ENCODE measurements at regions not wholly inside any gene's neighbourhood (a gene's known extent, or its start where the extent isn't known, plus 50 kb on each side); places are given as distances from the start of the nearest gene placed in this dataset.

DNA sequence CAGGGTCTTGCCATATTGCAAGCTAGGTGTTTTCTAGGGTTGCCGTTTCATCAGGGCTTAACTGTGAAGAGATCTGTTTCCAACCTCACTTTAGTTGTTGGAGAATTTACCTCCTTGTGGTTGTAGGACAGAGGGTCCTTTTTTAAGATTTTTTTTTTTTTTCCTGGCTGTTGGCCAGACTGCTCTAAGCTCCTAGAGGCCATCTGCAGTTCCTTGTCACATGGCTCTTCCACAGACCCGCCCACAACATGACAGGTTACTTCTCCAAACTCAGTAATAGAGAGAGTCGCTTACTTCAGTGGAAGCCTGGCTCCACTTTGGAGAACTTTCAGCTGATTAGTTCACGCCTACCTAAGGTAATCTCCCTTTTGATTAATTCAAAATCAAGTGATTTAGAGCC lies 543.7 kb downstream of the DMRTA1 start:
- Histone ChIP-seq H3K36me3 (no peaks in the 10 kb centered on the region), H3K27me3 (no peaks in the 10 kb centered on the region), H3K79me2 (ENCODE audit: low read depth) (no peaks in the 10 kb centered on the region), H3K9me3 (ENCODE audit: low read depth) (no peaks in the 10 kb centered on the region), H3K4me3 (no peak overlapping the region), H3F3A (ENCODE audit: low read depth) (no peaks in the 10 kb centered on the region), H2AFZ (replicated peaks) (no peak overlapping the region), H3K9ac (no peak overlapping the region), H3K4me2 (no peak overlapping the region), H3K4me1 (no peaks in the 10 kb centered on the region), H3K27ac (no peak overlapping the region), H4K20me1 (ENCODE audit: low read depth) (no peaks in the 10 kb centered on the region)
- H3K4me1 Mint-ChIP-seq = no peaks in the 10 kb centered on the region
- no peaks in the 10 kb centered on the region for H3K9me3 Mint-ChIP-seq
- DNase-seq (ENCODE audit: low spot score) = no peak
- no peaks in the 10 kb centered on the region for H3K36me3 Mint-ChIP-seq
- no peak overlapping the region for H3K27ac Mint-ChIP-seq
- no peak for TF ChIP-seq EZH2 (IDR thresholded peaks at IDR 0.05)
- TF ChIP-seq, protein P1, sequence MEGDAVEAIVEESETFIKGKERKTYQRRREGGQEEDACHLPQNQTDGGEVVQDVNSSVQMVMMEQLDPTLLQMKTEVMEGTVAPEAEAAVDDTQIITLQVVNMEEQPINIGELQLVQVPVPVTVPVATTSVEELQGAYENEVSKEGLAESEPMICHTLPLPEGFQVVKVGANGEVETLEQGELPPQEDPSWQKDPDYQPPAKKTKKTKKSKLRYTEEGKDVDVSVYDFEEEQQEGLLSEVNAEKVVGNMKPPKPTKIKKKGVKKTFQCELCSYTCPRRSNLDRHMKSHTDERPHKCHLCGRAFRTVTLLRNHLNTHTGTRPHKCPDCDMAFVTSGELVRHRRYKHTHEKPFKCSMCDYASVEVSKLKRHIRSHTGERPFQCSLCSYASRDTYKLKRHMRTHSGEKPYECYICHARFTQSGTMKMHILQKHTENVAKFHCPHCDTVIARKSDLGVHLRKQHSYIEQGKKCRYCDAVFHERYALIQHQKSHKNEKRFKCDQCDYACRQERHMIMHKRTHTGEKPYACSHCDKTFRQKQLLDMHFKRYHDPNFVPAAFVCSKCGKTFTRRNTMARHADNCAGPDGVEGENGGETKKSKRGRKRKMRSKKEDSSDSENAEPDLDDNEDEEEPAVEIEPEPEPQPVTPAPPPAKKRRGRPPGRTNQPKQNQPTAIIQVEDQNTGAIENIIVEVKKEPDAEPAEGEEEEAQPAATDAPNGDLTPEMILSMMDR (IDR thresholded peaks at IDR 0.05) = no peak
- TF ChIP-seq EZH2phosphoT487 (IDR thresholded peaks at IDR 0.05) = no peak
- no peaks in the 10 kb centered on the region for H3K27me3 Mint-ChIP-seq (ENCODE audit: insufficient read depth, low read depth)
- no peak overlapping the region for H3K4me3 Mint-ChIP-seq

DNA sequence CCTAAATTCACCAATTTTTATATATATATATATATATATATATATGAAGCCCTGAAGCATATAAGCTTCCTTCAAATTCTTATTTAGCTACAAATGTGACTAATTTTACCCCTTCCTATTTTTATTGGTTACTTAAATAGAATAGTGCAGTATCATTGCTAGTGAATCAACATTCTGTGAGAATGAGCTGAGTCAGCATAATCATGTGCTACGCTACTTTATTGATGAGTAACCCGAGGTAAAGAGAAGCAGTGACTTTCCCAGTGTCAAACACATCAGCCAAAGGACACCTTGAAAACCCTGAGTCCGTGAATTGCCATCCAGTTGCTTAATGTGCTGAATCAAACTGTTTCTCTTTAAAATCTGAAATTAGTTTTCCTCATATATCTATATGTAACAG lies 546.2 kb downstream of the DMRTA1 start:
- Histone ChIP-seq H3F3A (ENCODE audit: low read depth) (no peaks in the 10 kb centered on the region), H3K9me3 (ENCODE audit: low read depth) (peaks cover 2% of the 10 kb centered on the region), H3K4me1 (no peaks in the 10 kb centered on the region), H4K20me1 (ENCODE audit: low read depth) (no peaks in the 10 kb centered on the region), H2AFZ (replicated peaks) (no peak overlapping the region), H3K27me3 (no peaks in the 10 kb centered on the region), H3K4me3 (no peak overlapping the region), H3K79me2 (ENCODE audit: low read depth) (no peaks in the 10 kb centered on the region), H3K9ac (no peak overlapping the region), H3K4me2 (no peak overlapping the region), H3K27ac (no peak overlapping the region), H3K36me3 (no peaks in the 10 kb centered on the region)
- Mint-ChIP-seq H3K4me1 (no peaks in the 10 kb centered on the region), H3K27ac (no peak overlapping the region), H3K27me3 (ENCODE audit: insufficient read depth, low read depth) (no peaks in the 10 kb centered on the region), H3K9me3 (peaks cover 7% of the 10 kb centered on the region), H3K4me3 (no peak overlapping the region), H3K36me3 (no peaks in the 10 kb centered on the region)
- no peak for DNase-seq (ENCODE audit: low spot score)
- TF ChIP-seq EZH2 (IDR thresholded peaks at IDR 0.05) (no peak), EZH2phosphoT487 (IDR thresholded peaks at IDR 0.05) (no peak)
- TF ChIP-seq, protein P1 (IDR thresholded peaks at IDR 0.05) = no peak

DNA sequence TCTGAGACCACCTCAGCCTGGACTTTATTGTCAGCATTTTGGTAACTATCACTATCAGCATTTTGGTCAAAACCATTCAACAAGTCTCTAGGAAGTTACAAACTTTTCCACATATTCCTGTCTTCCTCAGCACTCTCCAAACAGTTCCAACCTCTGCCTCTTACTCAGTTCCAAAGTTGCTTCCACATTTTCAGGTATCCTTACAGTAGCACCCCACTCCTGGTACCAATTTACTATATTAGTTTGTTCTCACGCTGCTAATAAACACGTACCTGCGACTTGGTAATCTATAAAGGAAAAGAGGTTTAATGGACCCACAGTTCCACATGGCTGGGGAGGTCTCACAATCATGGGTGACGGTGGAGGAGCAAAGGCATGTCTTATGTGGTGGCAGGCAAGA lies 551.3 kb downstream of the DMRTA1 start:
- peaks cover 15% of the 10 kb centered on the region for H3K9me3 Mint-ChIP-seq
- Histone ChIP-seq H3K4me3 (no peak overlapping the region), H3K9ac (no peak overlapping the region), H3K36me3 (no peaks in the 10 kb centered on the region), H3F3A (ENCODE audit: low read depth) (no peaks in the 10 kb centered on the region), H3K27me3 (no peaks in the 10 kb centered on the region), H4K20me1 (ENCODE audit: low read depth) (no peaks in the 10 kb centered on the region), H3K9me3 (ENCODE audit: low read depth) (peaks cover 9% of the 10 kb centered on the region), H3K4me2 (no peak overlapping the region), H2AFZ (replicated peaks) (no peak overlapping the region), H3K27ac (no peak overlapping the region), H3K79me2 (ENCODE audit: low read depth) (no peaks in the 10 kb centered on the region), H3K4me1 (no peaks in the 10 kb centered on the region)
- H3K4me1 Mint-ChIP-seq = no peaks in the 10 kb centered on the region
- TF ChIP-seq EZH2 (IDR thresholded peaks at IDR 0.05) = no peak
- no peak for TF ChIP-seq EZH2phosphoT487 (IDR thresholded peaks at IDR 0.05)
- TF ChIP-seq, protein P1 (IDR thresholded peaks at IDR 0.05) = no peak
- no peak overlapping the region for H3K4me3 Mint-ChIP-seq
- no peaks in the 10 kb centered on the region for H3K36me3 Mint-ChIP-seq
- H3K27ac Mint-ChIP-seq = no peak overlapping the region
- no peak for DNase-seq (ENCODE audit: low spot score)
- H3K27me3 Mint-ChIP-seq (ENCODE audit: insufficient read depth, low read depth) = peaks cover 2% of the 10 kb centered on the region

Data from neural progenitor cell (in vitro differentiated cells).